HCT116 (cell line): ENCODE measurements at regions not wholly inside any gene's neighbourhood (a gene's known extent, or its start where the extent isn't known, plus 50 kb on each side); places are given as distances from the start of the nearest gene placed in this dataset.

Experiments used
- ATAC-seq: fragments of 200-7000 bp; cut with Tn5 transposase; 2 replicates; pipeline ENCODE4 v1.9.1; 2020; ENCODE audit warnings: mild to moderate bottlenecking, moderate library complexity
- BruUV-seq: library from RNA; stranded (reverse); fragments of 400-500 nt; replicated peaks from 2 replicates; lab custom pipeline; 2021; lab: Mats Ljungman, UMichigan
- CTCF ChIA-PET: fragments of 300-600 bp; sonication (Branson Sonifier 250); formaldehyde crosslinking; loops from one replicate; lab custom pipeline; 2021; ENCODE audit warnings: antibody characterized with exemption; lab: Charles Lee
- POLR2A ChIA-PET: fragments of 300-600, 350-600 bp; sonication (Branson Sonifier 250); formaldehyde crosslinking; loops from one replicate; lab custom pipeline; 2021; ENCODE audit warnings: antibody characterized with exemption; lab: Charles Lee
- RAD21 ChIA-PET, 2 experiments: fragments of 300-600 bp; sonication (Branson Sonifier 250); formaldehyde crosslinking; loops; one replicate each; lab custom pipeline; 2023; ENCODE audit warnings: low total read pairs in 2 of 2; ENCODE audit not compliant: uncharacterized antibody in 2 of 2, unreplicated experiment in 2 of 2, low non-redundant PET in 1 of 2; lab: Charles Lee
- DNase-seq: peaks from one replicate; pipeline ENCODE4 v3.0.0-alpha.2; 2010; ENCODE audit warnings: low read depth, low spot score
- H2AFZ ChIP-seq: fragments of 200-600 bp; shearing (Covaris generic), sonication (generic); 2 replicates; pipeline ENCODE4 v1.6.1; 2017; ENCODE audit warnings: low read depth, mixed run types, mixed read lengths, antibody characterized with exemption, low read length; ENCODE audit not compliant: poor library complexity, severe bottlenecking
- H3K27ac ChIP-seq: 2 replicates; pipeline ENCODE4 v1.5.1; 2012; ENCODE audit warnings: low read depth, low read length
- H3K27me3 ChIP-seq: fragments of 200-600 bp; sonication (generic); 2 replicates; pipeline ENCODE4 v1.6.1; 2016; ENCODE audit warnings: mixed run types, low read length, mixed read lengths; ENCODE audit not compliant: insufficient read depth
- H3K36me3 ChIP-seq, 2 experiments: fragments of 200-500 bp in 1 of 2; fragments of 200-600 bp in 1 of 2; sonication (Bioruptor generic) in 1 of 2; sonication (generic) in 1 of 2; 2 replicates each; pipeline versions ENCODE4 v1.5.1 to v1.6.1; 2014 to 2016; ENCODE audit warnings: low read length in 2 of 2, inconsistent platforms in 1 of 2, mixed read lengths in 1 of 2, mixed run types in 1 of 2; ENCODE audit not compliant: insufficient read depth in 2 of 2, control insufficient read depth in 1 of 2
- H3K4me1 ChIP-seq, 2 experiments: fragments of 200-600 bp in 1 of 2; sonication (generic) in 1 of 2; 2 replicates each; pipeline versions ENCODE4 v1.5.1 to v1.6.1; 2012 to 2017; ENCODE audit warnings: low read length in 2 of 2, inconsistent platforms in 1 of 2, mild to moderate bottlenecking in 1 of 2, mixed read lengths in 1 of 2, mixed run types in 1 of 2, moderate library complexity in 1 of 2; ENCODE audit not compliant: insufficient read depth in 2 of 2, control insufficient read depth in 1 of 2
- H3K4me2 ChIP-seq: fragments of 200-600 bp; sonication (generic); 2 replicates; pipeline ENCODE4 v1.6.1; 2017; ENCODE audit warnings: mixed run types, low read length, mixed read lengths
- H3K4me3 ChIP-seq, 2 experiments: fragments of 200-600 bp in 1 of 2; sonication (generic) in 1 of 2; replicated peaks in 1 of 2; 2 replicates each; pipeline ENCODE4 v1.5.1; 2011 to 2016; ENCODE audit warnings: low read length in 2 of 2, control low read depth in 1 of 2, low read depth in 1 of 2, mild to moderate bottlenecking in 1 of 2, mixed read lengths in 1 of 2, mixed run types in 1 of 2
- H3K79me2 ChIP-seq: fragments of 200-600 bp; sonication (generic); 2 replicates; pipeline ENCODE4 v1.6.1; 2017; ENCODE audit warnings: mild to moderate bottlenecking, mixed run types, low read length, moderate library complexity, mixed read lengths; ENCODE audit not compliant: insufficient read depth
- H3K9ac ChIP-seq: fragments of 200-600 bp; sonication (generic); 2 replicates; pipeline ENCODE4 v1.6.1; 2016; ENCODE audit warnings: low read length, mixed read lengths
- H3K9me2 ChIP-seq: fragments of 200-600 bp; sonication (generic), shearing (Covaris generic); 2 replicates; pipeline ENCODE4 v1.6.1; 2017; ENCODE audit warnings: mixed run types, mild to moderate bottlenecking, moderate library complexity; ENCODE audit not compliant: insufficient read depth
- H3K9me3 ChIP-seq, 2 experiments: fragments of 200-500 bp in 1 of 2; fragments of 200-600 bp in 1 of 2; sonication (Bioruptor generic) in 1 of 2; sonication (generic) in 1 of 2; 2 replicates each; pipeline ENCODE4 v1.6.1; 2014 to 2017; ENCODE audit warnings: low read length in 2 of 2, mixed read lengths in 2 of 2, inconsistent platforms in 1 of 2, low read depth in 1 of 2, mild to moderate bottlenecking in 1 of 2, mixed run types in 1 of 2, moderate library complexity in 1 of 2; ENCODE audit not compliant: control insufficient read depth in 1 of 2, insufficient read depth in 1 of 2
- H4K20me1 ChIP-seq: fragments of 200-600 bp; sonication (generic), shearing (Covaris generic); 2 replicates; pipeline ENCODE4 v1.6.1; 2017; ENCODE audit warnings: mixed run types, mild to moderate bottlenecking, moderate library complexity; ENCODE audit not compliant: insufficient read depth
- CEBPB ChIP-seq: IDR thresholded peaks from 2 replicates; pipeline ENCODE4 v1.6.1; 2012; ENCODE audit warnings: low read depth
- EZH2 ChIP-seq: fragments of 200-600 bp; sonication (generic); IDR thresholded peaks from 2 replicates; pipeline ENCODE4 v1.6.1; 2017; ENCODE audit warnings: antibody characterized with exemption, mixed run types
- JUND ChIP-seq: IDR thresholded peaks from 2 replicates; pipeline ENCODE4 v1.6.1; 2012
- POLR2A ChIP-seq: IDR thresholded peaks from 2 replicates; pipeline ENCODE4 v1.7.0; 2011; ENCODE audit warnings: borderline replicate concordance; ENCODE audit not compliant: insufficient read depth, insufficient read length; ENCODE audit errors: extremely low read depth
- POLR2AphosphoS5 ChIP-seq: IDR thresholded peaks from 2 replicates; pipeline ENCODE4 v1.6.1; 2011; ENCODE audit warnings: mild to moderate bottlenecking, low read depth, low read length, moderate library complexity
- SIN3A ChIP-seq: IDR thresholded peaks from 2 replicates; pipeline ENCODE4 v1.6.1; 2012; ENCODE audit warnings: low read depth
- YY1 ChIP-seq: IDR thresholded peaks from 2 replicates; pipeline ENCODE4 v1.6.1; 2011; ENCODE audit warnings: low read length, low read depth, moderate library complexity, mild to moderate bottlenecking; ENCODE audit not compliant: insufficient replicate concordance; ENCODE audit errors: extremely low read depth
- intact Hi-C: fragments of 100-400 bp; cut with micrococcal nuclease; formaldehyde crosslinking; loops from 2 replicates; pipeline ENCODE4 v1.10.0; 2022
- TF ChIP-seq, protein P1 (sequence below): IDR thresholded peaks from 2 replicates; pipeline ENCODE4 v1.6.1; 2012
- TF ChIP-seq, protein P2 (sequence below): IDR thresholded peaks from 2 replicates; pipeline ENCODE4 v1.6.1; 2012

DNA sequence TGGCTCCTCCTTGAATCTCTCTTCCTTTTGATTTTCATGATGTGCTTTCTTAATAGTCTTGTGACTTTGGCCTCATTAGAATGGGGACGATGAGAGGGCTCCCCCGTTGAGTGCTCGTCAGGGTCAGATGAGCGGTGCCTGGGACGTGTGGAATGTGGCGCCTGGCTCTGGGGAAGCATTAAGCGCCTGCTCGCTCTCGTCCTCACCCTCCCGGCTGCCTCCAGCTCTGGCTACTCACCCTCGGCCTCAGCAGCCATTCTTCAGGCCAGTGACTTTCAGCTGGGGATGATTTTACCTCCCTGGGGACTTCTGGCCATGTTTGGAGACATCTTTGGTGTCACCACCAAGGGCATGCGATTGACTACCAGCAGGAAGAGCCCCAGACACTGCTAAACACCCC, 69.7 kb downstream of the RPS6KA4 start:
- CTCF ChIA-PET = interaction anchor here (1.2 kb wide), 1 partner anchor 20 kb away, joined by 8 read pairs; no protein-coding TSS in a partner anchor
- no peak overlapping the region for H2AFZ ChIP-seq
- POLR2A ChIA-PET = no interaction called here

DNA sequence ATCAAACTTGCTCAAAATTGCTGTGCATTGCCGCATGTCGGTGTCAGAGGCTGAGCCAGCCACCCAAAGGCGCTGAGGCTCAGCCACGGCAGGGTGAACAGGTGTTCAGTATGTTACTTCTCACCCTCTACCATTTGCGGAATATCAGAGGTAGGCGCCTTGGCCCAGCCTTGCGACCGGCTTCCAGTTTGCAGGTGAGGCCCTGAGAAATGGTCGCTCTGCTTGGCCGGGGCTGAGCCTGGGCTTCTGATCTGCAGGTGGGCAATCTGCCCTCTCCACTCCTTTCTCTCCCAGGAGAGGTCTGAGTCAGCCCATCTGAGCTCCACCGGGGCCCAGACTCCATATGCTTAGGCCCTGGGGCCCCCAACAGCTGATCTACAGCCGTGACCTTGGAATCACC, 71.0 kb downstream of the RPS6KA4 start:
- ATAC-seq (no peak), DNase-seq (no peak)
- no TSS peak for BruUV-seq
- TF ChIP-seq YY1 (no peak), EZH2 (no peak), JUND (no peak), SIN3A (no peak), POLR2A (no peak)
- Histone ChIP-seq H3K79me2 (no peaks in the 10 kb centered on the region), H3K9ac (no peak overlapping the region), H3K36me3 (no peaks in the 10 kb centered on the region), H3K9me3 (no peaks in the 10 kb centered on the region), H3K27me3 (no peaks in the 10 kb centered on the region), H3K9me2 (no peaks in the 10 kb centered on the region), H3K4me2 (no peak overlapping the region), H3K27ac (no peak overlapping the region), H4K20me1 (no peaks in the 10 kb centered on the region), H3K4me1 (no peaks in the 10 kb centered on the region), H3K4me3 (no peak overlapping the region), H2AFZ (no peak overlapping the region)
- RAD21 ChIA-PET = no interaction called here
- CTCF ChIA-PET = no interaction called here
- intact Hi-C loops = no loop called here
- POLR2A ChIA-PET = no interaction called here

More for the DNA sequence above, 69.7 kb downstream of the RPS6KA4 start:
- H3K4me2 ChIP-seq = no peak overlapping the region
- DNase-seq = no peak
- H3K79me2 ChIP-seq = no peaks in the 10 kb centered on the region
- no peak overlapping the region for H3K27ac ChIP-seq
- intact Hi-C loops = no loop called here
- H3K9ac ChIP-seq = no peak overlapping the region
- H4K20me1 ChIP-seq = no peaks in the 10 kb centered on the region
- BruUV-seq = no TSS peak
- H3K4me3 ChIP-seq = no peak overlapping the region
- H3K9me3 ChIP-seq = no peaks in the 10 kb centered on the region
- ATAC-seq = no peak
- no peaks in the 10 kb centered on the region for H3K36me3 ChIP-seq
- RAD21 ChIA-PET = no interaction called here
- no peaks in the 10 kb centered on the region for H3K27me3 ChIP-seq
- TF ChIP-seq CEBPB (no peak), POLR2AphosphoS5 (no peak), YY1 (no peak)
- TF ChIP-seq, protein P1, sequence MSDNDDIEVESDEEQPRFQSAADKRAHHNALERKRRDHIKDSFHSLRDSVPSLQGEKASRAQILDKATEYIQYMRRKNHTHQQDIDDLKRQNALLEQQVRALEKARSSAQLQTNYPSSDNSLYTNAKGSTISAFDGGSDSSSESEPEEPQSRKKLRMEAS = no peak
- TF ChIP-seq, protein P2, sequence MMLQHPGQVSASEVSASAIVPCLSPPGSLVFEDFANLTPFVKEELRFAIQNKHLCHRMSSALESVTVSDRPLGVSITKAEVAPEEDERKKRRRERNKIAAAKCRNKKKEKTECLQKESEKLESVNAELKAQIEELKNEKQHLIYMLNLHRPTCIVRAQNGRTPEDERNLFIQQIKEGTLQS = no peak
- no peaks in the 10 kb centered on the region for H3K4me1 ChIP-seq
- H3K9me2 ChIP-seq = no peaks in the 10 kb centered on the region
